ENCODE measurements at regions not wholly inside any gene's neighbourhood (a gene's known extent, or its start where the extent isn't known, plus 50 kb on each side); places are given as distances from the start of the nearest gene placed in this dataset.
A peak's percentile ranks its signal among the peaks of the same experiment; 100 is the strongest.
"Not testable (repeated sequence)": the region's sequence is repeated elsewhere in the genome, so short reads cannot be mapped to it uniquely, and the experiment has no call there.

DNA sequence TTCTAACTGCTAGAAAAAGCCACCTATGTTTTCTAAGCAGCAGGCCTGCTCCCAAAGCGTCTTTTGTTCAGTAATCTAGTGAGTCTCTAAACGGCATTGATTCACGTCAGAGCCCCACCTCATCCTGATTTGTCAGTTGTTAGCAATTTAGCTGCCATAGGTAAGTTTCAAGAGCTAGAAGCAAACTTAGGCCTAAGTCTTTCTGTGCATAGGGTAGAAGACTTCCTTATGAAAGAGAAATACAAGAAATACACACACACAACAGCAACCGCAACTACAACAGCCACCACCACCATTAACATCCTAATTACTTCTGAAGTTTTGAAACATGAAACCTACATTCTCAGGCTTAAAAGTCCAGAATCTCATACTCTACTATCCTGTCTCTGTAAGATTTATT, 531.1 kb upstream of the SPANXN1 start:
- no peak for TF ChIP-seq POLR2A (IDR thresholded peaks at IDR 0.05; ENCODE audit: low read depth, low read length)
- DNase-seq (ENCODE audit: insufficient read length, low spot score) (no peak), FAIRE-seq (no peak)

DNA sequence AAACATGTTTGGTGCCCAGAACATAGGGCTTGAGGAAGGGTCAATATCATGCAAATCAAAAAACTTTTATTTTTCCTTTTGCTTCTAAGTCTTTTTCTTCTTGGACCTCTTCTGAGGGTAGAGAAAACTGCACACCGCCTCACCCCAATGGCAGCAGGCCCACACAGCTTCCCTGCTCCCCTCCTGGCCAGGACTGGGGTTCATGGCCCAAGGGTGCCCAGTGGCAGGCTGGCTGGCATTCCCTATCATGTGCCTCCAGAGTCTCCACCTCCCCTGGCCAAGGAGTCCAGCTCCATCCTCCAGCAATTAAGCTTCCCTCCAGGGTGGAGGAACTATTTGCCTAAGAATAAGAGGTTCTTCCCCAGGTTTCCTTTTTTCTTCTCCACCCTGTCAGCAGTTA, 529.6 kb upstream of the SPANXN1 start:
- DNase-seq (ENCODE audit: insufficient read length, low spot score) (no peak), FAIRE-seq (no peak)
- no peak for TF ChIP-seq POLR2A (IDR thresholded peaks at IDR 0.05; ENCODE audit: low read depth, low read length)

DNA sequence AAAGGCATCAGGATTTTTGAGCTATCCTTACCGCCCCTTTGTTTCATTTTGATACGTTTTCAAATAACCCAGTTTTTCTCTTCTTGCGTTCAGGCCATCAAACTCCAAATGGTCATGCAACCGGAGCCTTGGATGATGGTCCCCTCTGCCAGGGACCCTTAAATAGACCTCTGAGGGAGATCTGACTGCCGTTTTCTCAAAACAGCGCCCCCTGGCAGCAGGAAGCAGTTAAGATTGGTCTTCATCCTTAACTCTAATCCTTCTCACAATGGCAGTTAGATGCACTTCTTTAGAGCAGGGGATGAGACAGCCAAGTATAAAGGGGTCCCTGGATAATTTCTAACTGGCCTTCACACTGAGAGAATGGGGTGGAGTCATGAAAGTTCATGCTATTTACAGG, 525.0 kb upstream of the SPANXN1 start:
- DNase-seq (ENCODE audit: insufficient read length, low spot score) (no peak), FAIRE-seq (no peak)
- TF ChIP-seq POLR2A (IDR thresholded peaks at IDR 0.05; ENCODE audit: low read depth, low read length) = no peak

DNA sequence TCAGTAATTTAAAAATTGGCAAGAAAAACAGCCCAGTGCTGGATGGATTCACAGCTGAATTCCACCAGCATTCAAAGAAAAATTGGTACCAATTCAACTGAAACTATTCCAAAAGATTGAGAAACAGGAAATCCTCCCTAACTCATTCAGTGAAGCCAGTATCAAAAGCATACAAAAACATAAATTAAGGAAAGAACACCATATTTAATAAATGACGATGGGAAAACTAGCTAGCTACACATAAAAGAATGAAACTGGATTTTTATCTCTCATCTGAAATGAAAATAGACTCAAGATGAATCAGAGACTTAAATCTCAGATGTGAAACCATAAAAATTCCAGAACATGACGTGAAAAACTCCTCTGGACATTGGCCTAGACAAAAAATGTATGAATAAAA, 516.8 kb upstream of the SPANXN1 start:
- FAIRE-seq (peak; percentile 6), DNase-seq (ENCODE audit: insufficient read length, low spot score) (no peak)
- TF ChIP-seq POLR2A (IDR thresholded peaks at IDR 0.05; ENCODE audit: low read depth, low read length) = no peak

DNA sequence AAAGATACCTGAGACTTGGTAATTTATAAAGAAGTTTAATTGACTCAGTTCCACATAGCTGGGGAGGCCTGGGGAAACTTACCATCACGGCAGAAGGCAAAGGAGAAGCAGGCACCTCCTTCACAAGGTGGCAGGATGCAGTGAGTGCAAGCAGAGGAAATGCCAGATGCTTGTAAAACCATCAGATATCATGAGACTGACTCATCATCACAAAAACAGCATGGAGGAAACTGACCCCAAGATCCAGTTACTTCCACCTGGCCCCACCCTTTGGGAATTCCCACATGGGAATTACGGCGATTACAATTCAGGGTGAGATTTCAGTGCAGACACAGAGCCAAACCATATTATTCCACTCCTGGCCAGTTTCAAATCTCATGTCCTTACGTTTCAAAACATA, 514.7 kb upstream of the SPANXN1 start:
- DNase-seq (ENCODE audit: insufficient read length, low spot score) (peak; percentile 2), FAIRE-seq (peak; percentile 98)
- no peak; the same call in 1 of the 2 replicates for TF ChIP-seq POLR2A (IDR thresholded peaks at IDR 0.05; ENCODE audit: low read depth, low read length)

DNA sequence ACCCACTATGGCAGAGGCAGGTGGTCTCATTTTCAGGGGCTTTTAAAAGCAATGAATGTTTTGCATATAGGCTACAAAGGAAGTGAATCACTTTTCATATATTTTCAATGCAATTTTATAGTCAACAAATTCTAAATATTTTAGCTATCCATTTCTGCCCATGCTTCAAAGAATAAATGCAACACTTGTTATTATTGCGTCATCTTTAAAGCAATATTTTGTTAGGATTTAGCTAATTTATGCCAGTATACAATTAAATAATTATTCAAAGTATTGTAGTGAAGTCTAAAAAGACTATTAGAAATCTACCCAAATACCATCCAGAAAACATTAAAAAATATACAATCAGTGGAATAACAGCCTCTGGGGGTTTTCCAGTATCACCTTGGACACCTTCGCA, 509.1 kb upstream of the SPANXN1 start:
- no peak for FAIRE-seq
- DNase-seq (ENCODE audit: insufficient read length, low spot score) = no peak
- TF ChIP-seq POLR2A (IDR thresholded peaks at IDR 0.05; ENCODE audit: low read depth, low read length) = no peak

DNA sequence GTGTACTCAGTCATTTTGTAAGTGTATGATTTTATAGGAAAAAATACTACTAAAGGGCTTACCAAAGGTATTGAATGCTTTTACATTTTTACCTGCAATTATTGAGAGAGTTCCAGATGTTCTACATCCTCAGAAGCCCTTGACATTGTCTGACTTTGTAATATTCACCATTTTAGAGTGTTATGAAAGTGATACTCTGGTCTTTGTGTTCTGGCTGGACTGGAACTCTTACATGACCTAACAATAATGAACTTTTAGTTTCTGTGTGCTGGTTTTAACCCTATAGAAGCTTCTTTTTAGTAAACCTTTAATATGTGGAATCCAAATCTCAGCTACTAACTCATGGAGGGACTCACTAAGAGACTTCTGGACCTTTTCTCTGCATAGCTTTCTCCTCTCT, 478.8 kb upstream of the SPANXN1 start:
- DNase-seq (ENCODE audit: insufficient read length, low spot score) = no peak
- TF ChIP-seq POLR2A (IDR thresholded peaks at IDR 0.05; ENCODE audit: low read depth, low read length) = no peak
- no peak for FAIRE-seq

DNA sequence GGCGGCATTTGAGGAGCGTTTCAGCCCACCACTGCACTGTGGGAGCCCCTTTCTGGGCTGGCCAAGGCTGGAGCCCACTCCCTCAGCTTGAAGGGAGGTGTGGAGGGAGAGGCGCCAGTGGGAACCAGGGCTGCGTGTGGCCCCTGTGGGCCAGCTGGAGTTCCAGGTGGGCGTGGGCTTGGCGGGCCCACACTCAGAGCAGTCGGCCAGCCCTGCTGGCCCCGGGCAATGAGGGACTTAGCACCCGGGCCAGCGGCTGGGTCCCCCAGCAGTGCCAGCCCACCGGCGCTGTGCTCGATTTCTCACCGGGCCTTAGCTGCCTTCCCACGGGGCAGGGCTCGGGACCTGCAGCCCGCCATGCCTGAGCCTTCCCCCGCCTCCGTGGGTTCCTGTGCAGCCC, 463.8 kb upstream of the SPANXN1 start:
- not testable (repeated sequence) for DNase-seq (ENCODE audit: insufficient read length, low spot score); FAIRE-seq

DNA sequence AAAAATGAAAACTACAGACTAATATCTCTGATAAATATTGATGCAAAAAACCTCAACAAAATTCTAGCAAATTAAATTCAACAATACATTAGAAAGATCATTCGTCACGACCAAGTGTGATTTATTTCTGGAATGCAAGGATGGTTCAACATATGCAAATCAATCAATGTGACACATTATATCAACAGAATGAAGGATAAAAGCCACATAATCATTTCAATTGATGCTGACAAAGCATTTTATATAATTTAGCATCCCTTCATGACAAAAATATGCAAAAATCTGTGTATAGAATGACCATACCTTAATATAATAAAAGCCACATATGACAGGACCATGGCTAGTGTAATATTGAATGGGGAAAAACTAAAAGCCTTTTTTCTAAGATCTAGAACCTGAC, 457.2 kb upstream of the SPANXN1 start:
- DNase-seq (ENCODE audit: insufficient read length, low spot score) (no peak), FAIRE-seq (no peak)
- no peak for TF ChIP-seq POLR2A (IDR thresholded peaks at IDR 0.05; ENCODE audit: low read depth, low read length)

- no peak for TF ChIP-seq POLR2A (IDR thresholded peaks at IDR 0.05; ENCODE audit: low read depth, low read length)
- DNase-seq (ENCODE audit: insufficient read length, low spot score) (no peak), FAIRE-seq (no peak)
These were observed 456.0 kb upstream of the SPANXN1 start for GRCh38 chrX:144791298-144791697.

- TF ChIP-seq POLR2A (IDR thresholded peaks at IDR 0.05; ENCODE audit: low read depth, low read length) = no peak
- DNase-seq (ENCODE audit: insufficient read length, low spot score) = no peak
- no peak for FAIRE-seq
These were observed 448.3 kb upstream of the SPANXN1 start for GRCh38 chrX:144798972-144799371.

GRCh38 chrX:144801786-144802185, 445.5 kb upstream of the SPANXN1 start:
- FAIRE-seq (peak; percentile 57), DNase-seq (ENCODE audit: insufficient read length, low spot score) (peak; percentile 8)
- TF ChIP-seq POLR2A (IDR thresholded peaks at IDR 0.05; ENCODE audit: low read depth, low read length) = no peak

DNA sequence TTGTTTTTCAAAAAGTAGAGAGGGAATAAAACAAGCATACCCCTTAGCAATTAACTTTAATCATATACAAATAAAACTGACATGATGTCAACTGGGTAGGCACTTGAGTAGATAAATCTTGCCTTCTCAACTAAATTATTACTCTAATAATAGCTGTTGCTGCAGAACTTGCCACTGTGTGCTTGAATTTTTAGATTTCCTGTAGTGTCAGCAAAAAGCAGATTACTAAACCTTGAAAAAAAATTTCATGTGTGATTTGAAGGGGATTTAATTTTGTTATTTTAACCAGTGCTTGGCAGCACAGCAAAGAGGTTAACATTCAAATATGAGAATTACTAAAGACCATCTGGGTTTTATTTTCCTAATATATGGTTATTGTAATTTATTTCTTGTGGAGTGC, 438.3 kb upstream of the SPANXN1 start:
- no peak for FAIRE-seq
- TF ChIP-seq POLR2A (IDR thresholded peaks at IDR 0.05; ENCODE audit: low read depth, low read length) = no peak
- DNase-seq (ENCODE audit: insufficient read length, low spot score) = no peak

DNA sequence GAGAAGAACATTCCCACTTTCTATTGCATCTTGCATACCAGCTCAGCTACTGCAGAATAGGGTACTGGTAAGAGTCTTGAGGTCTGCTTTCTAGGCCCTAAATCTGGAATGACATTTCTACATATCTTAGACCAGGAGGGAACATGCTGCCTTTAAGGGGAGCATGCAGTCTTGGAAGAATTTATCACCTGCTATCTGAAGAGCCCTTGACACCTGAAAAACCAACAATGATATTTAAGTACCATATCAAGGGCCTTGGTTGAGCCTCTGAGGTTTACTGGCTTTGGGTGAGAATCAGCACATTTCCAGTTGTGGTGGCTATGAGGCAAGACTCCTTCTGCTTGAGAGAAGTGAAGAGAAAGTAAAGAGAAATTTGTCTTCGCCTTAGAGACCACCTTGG, 436.8 kb upstream of the SPANXN1 start:
- TF ChIP-seq POLR2A (IDR thresholded peaks at IDR 0.05; ENCODE audit: low read depth, low read length) = no peak
- DNase-seq (ENCODE audit: insufficient read length, low spot score) (no peak), FAIRE-seq (no peak)

GRCh38 chrX:144819406-144819805, 427.9 kb upstream of the SPANXN1 start:
- FAIRE-seq = no peak
- no peak for TF ChIP-seq POLR2A (IDR thresholded peaks at IDR 0.05; ENCODE audit: low read depth, low read length)
- DNase-seq (ENCODE audit: insufficient read length, low spot score) = no peak

DNA sequence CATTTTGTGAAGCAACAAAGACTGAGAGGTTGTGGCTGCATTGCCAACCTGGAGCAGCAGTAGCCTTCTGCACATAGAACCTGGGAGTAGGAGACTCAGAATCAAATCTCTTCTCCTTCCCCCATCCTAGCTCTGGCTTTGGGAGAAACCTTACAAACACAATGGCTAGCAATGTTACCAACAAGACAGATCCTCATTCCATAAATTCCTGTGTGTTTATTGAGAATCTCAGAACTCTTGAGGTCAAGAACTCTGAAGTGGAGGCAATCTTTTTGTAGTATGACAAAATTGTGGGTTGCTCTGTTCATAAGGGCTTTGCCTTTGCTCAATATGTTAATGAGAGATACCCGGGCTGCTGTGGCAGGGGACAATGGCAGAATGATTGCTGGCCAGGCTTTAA, 406.7 kb upstream of the SPANXN1 start:
- no peak for TF ChIP-seq POLR2A (IDR thresholded peaks at IDR 0.05; ENCODE audit: low read depth, low read length)
- no peak for FAIRE-seq

More for the DNA sequence above, 406.7 kb upstream of the SPANXN1 start:
- no peak for DNase-seq (ENCODE audit: insufficient read length, low spot score)
